ENCODE measurements at regions not wholly inside any gene's neighbourhood (a gene's known extent, or its start where the extent isn't known, plus 50 kb on each side); places are given as distances from the start of the nearest gene placed in this dataset.
"Not testable (repeated sequence)": the region's sequence is repeated elsewhere in the genome, so short reads cannot be mapped to it uniquely, and the experiment has no call there.

GRCh38 chrX:34230156-34230555 lies 98.0 kb upstream of the FAM47A start:
- not testable (repeated sequence) for TF ChIP-seq CTCF, EP300, POLR2A (IDR thresholded peaks at IDR 0.05)

Data from ovary (tissue), 3 donors.